IMR-90 (cell line): ENCODE measurements at regions not wholly inside any gene's neighbourhood (a gene's known extent, or its start where the extent isn't known, plus 50 kb on each side); places are given as distances from the start of the nearest gene placed in this dataset.

Experiments
- ATAC-seq: fragments of 200-7000 bp; cut with Tn5 transposase; 2 replicates; pipeline ENCODE4 v1.9.1; 2020; ENCODE audit warnings: low read depth, mild to moderate bottlenecking, moderate library complexity
- BruUV-seq: library from RNA; stranded (reverse); fragments of 400-500 nt; replicated peaks from 2 replicates; lab custom pipeline; 2021; lab: Mats Ljungman, UMichigan
- CTCF ChIA-PET: fragments of 300-600 bp; formaldehyde crosslinking; extraction: SDS; loops from one replicate; lab custom pipeline; 2021; ENCODE audit warnings: antibody characterized with exemption; lab: Yijun Ruan, JAX
- POLR2A ChIA-PET: fragments of 300-600 bp; sonication (Branson Sonifier 250); formaldehyde crosslinking; loops from one replicate; lab custom pipeline; 2022; ENCODE audit warnings: antibody characterized with exemption; ENCODE audit not compliant: unreplicated experiment; lab: Charles Lee
- DNase-seq: peaks from one replicate; pipeline ENCODE4 v3.0.0; 2013
- H2AFZ ChIP-seq: replicated peaks from 2 replicates; pipeline ENCODE3; 2013; ENCODE audit warnings: low read length, mild to moderate bottlenecking; ENCODE audit not compliant: poor library complexity
- H2AK5ac ChIP-seq: 2 replicates; pipeline ENCODE4 v1.6.1; 2013; ENCODE audit warnings: low read depth, low read length, inconsistent platforms
- H2AK9ac ChIP-seq: replicated peaks from 2 replicates; pipeline ENCODE3; 2013; ENCODE audit warnings: mild to moderate bottlenecking, low read depth, low read length, moderate library complexity; ENCODE audit not compliant: poor library complexity
- H2BK120ac ChIP-seq: 2 replicates; pipeline ENCODE4 v1.6.1; 2013; ENCODE audit warnings: low read depth, low read length, inconsistent platforms
- H2BK15ac ChIP-seq: 3 replicates; pipeline ENCODE4 v1.6.1; 2013; ENCODE audit warnings: low read depth, low read length, inconsistent platforms
- H2BK20ac ChIP-seq: 2 replicates; pipeline ENCODE4 v1.6.1; 2013; ENCODE audit warnings: low read depth, mild to moderate bottlenecking, inconsistent platforms, low read length, moderate library complexity
- H2BK5ac ChIP-seq: 2 replicates; pipeline ENCODE4 v1.6.1; 2013; ENCODE audit warnings: mild to moderate bottlenecking, low read depth, low read length, inconsistent platforms; ENCODE audit not compliant: poor library complexity, severe bottlenecking
- H3K14ac ChIP-seq: replicated peaks from 2 replicates; pipeline ENCODE4 v1.6.1; 2013; ENCODE audit warnings: low read depth, low read length, inconsistent platforms
- H3K18ac ChIP-seq: 2 replicates; pipeline ENCODE4 v1.6.1; 2013; ENCODE audit warnings: low read depth, low read length, control low read depth
- H3K23ac ChIP-seq: 2 replicates; pipeline ENCODE4 v1.6.1; 2013; ENCODE audit warnings: low read depth, low read length, inconsistent platforms
- H3K27ac ChIP-seq: 2 replicates; pipeline ENCODE4 v1.5.1; 2013; ENCODE audit warnings: mild to moderate bottlenecking, control low read depth, low read length; ENCODE audit not compliant: insufficient read depth
- H3K27me3 ChIP-seq: 2 replicates; pipeline ENCODE4 v1.6.1; 2013; ENCODE audit warnings: low read length; ENCODE audit not compliant: control insufficient read depth, insufficient read depth
- H3K36me3 ChIP-seq: 2 replicates; pipeline ENCODE4 v1.6.1; 2013; ENCODE audit warnings: low read length, mixed read lengths; ENCODE audit not compliant: control insufficient read depth, insufficient read depth
- H3K4ac ChIP-seq: 2 replicates; pipeline ENCODE4 v1.6.1; 2013; ENCODE audit warnings: low read depth, low read length, inconsistent platforms
- H3K4me1 ChIP-seq: 2 replicates; pipeline ENCODE4 v1.6.1; 2013; ENCODE audit warnings: low read length, mixed read lengths; ENCODE audit not compliant: control insufficient read depth, insufficient read depth
- H3K4me2 ChIP-seq: 2 replicates; pipeline ENCODE4 v1.6.1; 2013; ENCODE audit warnings: low read depth, mild to moderate bottlenecking, control low read depth, low read length, moderate library complexity
- H3K4me3 ChIP-seq: 2 replicates; pipeline ENCODE4 v1.5.1; 2013; ENCODE audit warnings: low read depth, mild to moderate bottlenecking, control low read depth, low read length, moderate library complexity; ENCODE audit not compliant: insufficient read depth
- H3K56ac ChIP-seq: 2 replicates; pipeline ENCODE4 v1.6.1; 2013; ENCODE audit warnings: low read length, inconsistent platforms; ENCODE audit not compliant: insufficient read depth; ENCODE audit errors: extremely low read depth
- H3K79me1 ChIP-seq, 2 experiments: 2 replicates each; pipeline ENCODE4 v1.6.1; 2013; ENCODE audit warnings: low read length in 2 of 2, inconsistent platforms in 1 of 2, low read depth in 1 of 2
- H3K9ac ChIP-seq: 2 replicates; pipeline ENCODE4 v1.6.1; 2013; ENCODE audit warnings: low read depth, low read length, control low read depth
- H3K9me1 ChIP-seq: 2 replicates; pipeline ENCODE4 v1.6.1; 2013; ENCODE audit warnings: low read length, inconsistent platforms; ENCODE audit not compliant: insufficient read depth
- H3K9me3 ChIP-seq: 2 replicates; pipeline ENCODE4 v1.6.1; 2013; ENCODE audit warnings: low read length; ENCODE audit not compliant: control insufficient read depth, insufficient read depth
- H4K20me1 ChIP-seq: 2 replicates; pipeline ENCODE4 v1.6.1; 2013; ENCODE audit warnings: low read length, inconsistent platforms; ENCODE audit not compliant: insufficient read depth
- H4K5ac ChIP-seq: 2 replicates; pipeline ENCODE4 v1.6.1; 2013; ENCODE audit warnings: mild to moderate bottlenecking, low read depth, low read length, control low read depth
- H4K8ac ChIP-seq, 2 experiments: 2 replicates each; pipeline ENCODE4 v1.6.1; 2013; ENCODE audit warnings: low read depth in 2 of 2, low read length in 2 of 2, control low read depth in 1 of 2, inconsistent platforms in 1 of 2
- H4K91ac ChIP-seq: 2 replicates; pipeline ENCODE4 v1.6.1; 2013; ENCODE audit warnings: low read depth, low read length, inconsistent platforms; ENCODE audit not compliant: insufficient read depth
- FOS ChIP-seq: fragments of 150-350 bp; IDR thresholded peaks from 2 replicates; pipeline ENCODE4 v1.6.1; 2016; ENCODE audit warnings: low read depth, low read length
- MAFK ChIP-seq: IDR thresholded peaks from 2 replicates; pipeline ENCODE4 v1.6.1; 2012; ENCODE audit warnings: low read depth, low read length, improper control_type of control experiment
- NFE2L2 ChIP-seq: fragments of 150-350 bp; IDR thresholded peaks from 2 replicates; pipeline ENCODE4 v1.6.1; 2016; ENCODE audit warnings: low read depth, mild to moderate bottlenecking, low read length
- POLR2A ChIP-seq: IDR thresholded peaks from 2 replicates; pipeline ENCODE4 v1.6.1; 2012; ENCODE audit warnings: mild to moderate bottlenecking, low read depth, low read length
- RCOR1 ChIP-seq: IDR thresholded peaks from 2 replicates; pipeline ENCODE4 v1.6.1; 2012; ENCODE audit warnings: mild to moderate bottlenecking, low read length, improper control_type of control experiment; ENCODE audit not compliant: insufficient replicate concordance
- SMC3 ChIP-seq: fragments of 150-350 bp; IDR thresholded peaks from 2 replicates; pipeline ENCODE4 v1.6.1; 2016; ENCODE audit warnings: low read depth, mild to moderate bottlenecking, antibody characterized with exemption, low read length, moderate library complexity
- WGBS, 2 experiments: methylation state at CpG; one replicate each; pipeline versions ENCODE4 v1.1.5 to v1.1.7; 2013; ENCODE audit warnings: missing lambda C conversion rate in 2 of 2; ENCODE audit not compliant: insufficient read length in 1 of 2; ENCODE audit errors: extremely low coverage in 2 of 2; 5-methylcytosine and 5-hydroxymethylcytosine counted together
- dilution Hi-C: fragments of 300-500 bp; cut with HindIII; formaldehyde crosslinking; loops from one replicate; pipeline ENCODE4 v1.14.3; 2018; ENCODE audit warnings: low sequenced_read_pairs; ENCODE audit not compliant: unreplicated experiment
- in situ Hi-C: fragments of 300-500 bp; cut with MboI; formaldehyde crosslinking; loops from 3 replicates; pipeline ENCODE4 v1.14.3; 2019; ENCODE audit warnings: low sequenced_read_pairs, inconsistent platforms, mixed read lengths
- intact Hi-C: fragments of 100-400 bp; cut with micrococcal nuclease; formaldehyde crosslinking; loops from 2 replicates; pipeline ENCODE4 v1.10.0; 2022
- TF ChIP-seq, protein P1 (sequence below): conservative IDR thresholded peaks from 2 replicates; pipeline ENCODE4 v1.5.1; 2012; ENCODE audit warnings: mild to moderate bottlenecking, low read depth, low read length, improper control_type of control experiment

DNA sequence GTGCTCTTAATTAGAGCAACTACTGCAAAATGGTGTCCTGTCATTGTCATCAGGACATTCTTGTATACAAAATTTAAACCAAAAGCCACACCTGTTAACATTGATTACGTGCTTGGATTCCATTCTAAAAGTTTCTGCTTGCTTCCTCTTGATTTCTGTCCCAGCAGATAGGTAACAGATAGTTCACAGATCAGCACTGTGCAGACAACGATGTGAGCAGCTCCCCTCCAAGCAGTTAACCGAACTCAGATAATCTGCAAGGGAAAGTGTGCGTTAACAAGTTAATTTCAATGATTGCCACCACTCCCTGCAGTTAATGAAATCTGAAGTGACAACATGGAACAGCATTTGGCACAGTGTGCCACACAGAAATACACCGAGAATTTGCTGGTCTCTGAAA, 54.4 kb upstream of the RELL1 start:
- WGBS, 2 experiments: 88% methylated on average over 2 of the region's 5 CpGs; no CpG with 5 or more reads in 1 of the 2 experiments
- TF ChIP-seq MAFK (no peak), RCOR1 (no peak), NFE2L2 (no peak), SMC3 (no peak), FOS (no peak), POLR2A (no peak)
- TF ChIP-seq, protein P1, sequence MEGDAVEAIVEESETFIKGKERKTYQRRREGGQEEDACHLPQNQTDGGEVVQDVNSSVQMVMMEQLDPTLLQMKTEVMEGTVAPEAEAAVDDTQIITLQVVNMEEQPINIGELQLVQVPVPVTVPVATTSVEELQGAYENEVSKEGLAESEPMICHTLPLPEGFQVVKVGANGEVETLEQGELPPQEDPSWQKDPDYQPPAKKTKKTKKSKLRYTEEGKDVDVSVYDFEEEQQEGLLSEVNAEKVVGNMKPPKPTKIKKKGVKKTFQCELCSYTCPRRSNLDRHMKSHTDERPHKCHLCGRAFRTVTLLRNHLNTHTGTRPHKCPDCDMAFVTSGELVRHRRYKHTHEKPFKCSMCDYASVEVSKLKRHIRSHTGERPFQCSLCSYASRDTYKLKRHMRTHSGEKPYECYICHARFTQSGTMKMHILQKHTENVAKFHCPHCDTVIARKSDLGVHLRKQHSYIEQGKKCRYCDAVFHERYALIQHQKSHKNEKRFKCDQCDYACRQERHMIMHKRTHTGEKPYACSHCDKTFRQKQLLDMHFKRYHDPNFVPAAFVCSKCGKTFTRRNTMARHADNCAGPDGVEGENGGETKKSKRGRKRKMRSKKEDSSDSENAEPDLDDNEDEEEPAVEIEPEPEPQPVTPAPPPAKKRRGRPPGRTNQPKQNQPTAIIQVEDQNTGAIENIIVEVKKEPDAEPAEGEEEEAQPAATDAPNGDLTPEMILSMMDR: no peak

More for the DNA sequence above, 54.4 kb upstream of the RELL1 start:
- no peak overlapping the region for H2AFZ ChIP-seq
- no peak overlapping the region for H4K91ac ChIP-seq
- H3K4me1 ChIP-seq: no peaks in the 10 kb centered on the region
- H3K23ac ChIP-seq: no peak overlapping the region
- H3K14ac ChIP-seq: no peak overlapping the region
- no peak overlapping the region for H2BK5ac ChIP-seq
- H3K79me1 ChIP-seq: no peaks in the 10 kb centered on the region
- no peak overlapping the region for H3K18ac ChIP-seq
- H3K9ac ChIP-seq: no peak overlapping the region
- no peak overlapping the region for H2BK15ac ChIP-seq
- intact Hi-C loops (no loop called here), dilution Hi-C loops (no loop called here), in situ Hi-C loops (no loop called here)
- DNase-seq (no peak), ATAC-seq (no peak)
- H3K4me3 ChIP-seq: no peak overlapping the region
- H2BK20ac ChIP-seq: no peak overlapping the region
- H3K9me1 ChIP-seq: no peaks in the 10 kb centered on the region
- H3K4ac ChIP-seq: no peak overlapping the region
- BruUV-seq: no TSS peak
- CTCF ChIA-PET: no interaction called here
- no peak overlapping the region for H2AK9ac ChIP-seq
- H3K56ac ChIP-seq: no peak overlapping the region
- H4K8ac ChIP-seq: no peak overlapping the region
- no peaks in the 10 kb centered on the region for H3K36me3 ChIP-seq
- no peak overlapping the region for H2BK120ac ChIP-seq
- H4K5ac ChIP-seq: no peak overlapping the region
- H4K20me1 ChIP-seq: no peaks in the 10 kb centered on the region
- H3K9me3 ChIP-seq: no peaks in the 10 kb centered on the region
- H3K4me2 ChIP-seq: no peak overlapping the region
- H3K27ac ChIP-seq: no peak overlapping the region
- peaks cover 9% of the 10 kb centered on the region for H3K27me3 ChIP-seq
- H2AK5ac ChIP-seq: no peak overlapping the region
- POLR2A ChIA-PET: no interaction called here
